HL-60 (cell line): ENCODE measurements at regions not wholly inside any gene's neighbourhood (a gene's known extent, or its start where the extent isn't known, plus 50 kb on each side); places are given as distances from the start of the nearest gene placed in this dataset.

Experiments
- CTCF ChIP-seq: IDR thresholded peaks from one replicate; pipeline ENCODE4 v1.5.1; 2011; ENCODE audit warnings: low read length, control low read depth, inconsistent platforms; ENCODE audit not compliant: insufficient read depth
- POLR2AphosphoS5 ChIP-seq: IDR thresholded peaks from 2 replicates; pipeline ENCODE4 v1.6.1; 2012; ENCODE audit warnings: low read depth
- TF ChIP-seq, protein P1 (sequence below): IDR thresholded peaks from 2 replicates; pipeline ENCODE4 v1.6.1; 2012; ENCODE audit warnings: low read depth; ENCODE audit not compliant: insufficient replicate concordance

DNA sequence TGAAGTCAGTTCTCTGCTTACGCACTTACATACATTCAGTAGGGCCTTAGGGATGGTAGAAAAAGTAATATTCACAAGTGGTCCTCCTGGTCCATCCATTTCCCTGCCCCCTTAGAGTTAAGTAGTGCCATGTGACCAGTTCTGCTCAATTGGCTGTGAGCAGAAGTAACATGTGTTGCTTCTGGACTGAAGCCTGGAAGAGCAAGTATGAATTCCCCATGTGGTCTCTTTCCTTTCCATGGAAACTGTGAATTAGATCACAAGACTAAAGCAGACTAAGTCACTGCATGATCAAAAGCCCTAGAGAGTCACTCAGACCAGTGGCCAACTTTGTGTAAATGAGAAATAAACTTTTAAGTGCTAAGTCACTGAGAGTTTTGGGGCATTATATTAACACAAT lies 341.7 kb upstream of the CADM1 start:
- no peak for TF ChIP-seq CTCF
- TF ChIP-seq, protein P1, sequence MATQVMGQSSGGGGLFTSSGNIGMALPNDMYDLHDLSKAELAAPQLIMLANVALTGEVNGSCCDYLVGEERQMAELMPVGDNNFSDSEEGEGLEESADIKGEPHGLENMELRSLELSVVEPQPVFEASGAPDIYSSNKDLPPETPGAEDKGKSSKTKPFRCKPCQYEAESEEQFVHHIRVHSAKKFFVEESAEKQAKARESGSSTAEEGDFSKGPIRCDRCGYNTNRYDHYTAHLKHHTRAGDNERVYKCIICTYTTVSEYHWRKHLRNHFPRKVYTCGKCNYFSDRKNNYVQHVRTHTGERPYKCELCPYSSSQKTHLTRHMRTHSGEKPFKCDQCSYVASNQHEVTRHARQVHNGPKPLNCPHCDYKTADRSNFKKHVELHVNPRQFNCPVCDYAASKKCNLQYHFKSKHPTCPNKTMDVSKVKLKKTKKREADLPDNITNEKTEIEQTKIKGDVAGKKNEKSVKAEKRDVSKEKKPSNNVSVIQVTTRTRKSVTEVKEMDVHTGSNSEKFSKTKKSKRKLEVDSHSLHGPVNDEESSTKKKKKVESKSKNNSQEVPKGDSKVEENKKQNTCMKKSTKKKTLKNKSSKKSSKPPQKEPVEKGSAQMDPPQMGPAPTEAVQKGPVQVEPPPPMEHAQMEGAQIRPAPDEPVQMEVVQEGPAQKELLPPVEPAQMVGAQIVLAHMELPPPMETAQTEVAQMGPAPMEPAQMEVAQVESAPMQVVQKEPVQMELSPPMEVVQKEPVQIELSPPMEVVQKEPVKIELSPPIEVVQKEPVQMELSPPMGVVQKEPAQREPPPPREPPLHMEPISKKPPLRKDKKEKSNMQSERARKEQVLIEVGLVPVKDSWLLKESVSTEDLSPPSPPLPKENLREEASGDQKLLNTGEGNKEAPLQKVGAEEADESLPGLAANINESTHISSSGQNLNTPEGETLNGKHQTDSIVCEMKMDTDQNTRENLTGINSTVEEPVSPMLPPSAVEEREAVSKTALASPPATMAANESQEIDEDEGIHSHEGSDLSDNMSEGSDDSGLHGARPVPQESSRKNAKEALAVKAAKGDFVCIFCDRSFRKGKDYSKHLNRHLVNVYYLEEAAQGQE = no peak
- TF ChIP-seq POLR2AphosphoS5 = no peak
